GM10266 (cell line): ENCODE measurements at regions not wholly inside any gene's neighbourhood (a gene's known extent, or its start where the extent isn't known, plus 50 kb on each side); places are given as distances from the start of the nearest gene placed in this dataset.

Experiments
- DNase-seq: peaks from one replicate; pipeline ENCODE4 v3.0.0; 2012; ENCODE audit errors: extremely low spot score
- CTCF ChIP-seq: IDR thresholded peaks from 2 replicates; pipeline ENCODE4 v1.5.1; 2012; ENCODE audit warnings: mild to moderate bottlenecking, low read depth; ENCODE audit not compliant: control insufficient read depth, insufficient read depth; ENCODE audit errors: missing control alignments

DNA sequence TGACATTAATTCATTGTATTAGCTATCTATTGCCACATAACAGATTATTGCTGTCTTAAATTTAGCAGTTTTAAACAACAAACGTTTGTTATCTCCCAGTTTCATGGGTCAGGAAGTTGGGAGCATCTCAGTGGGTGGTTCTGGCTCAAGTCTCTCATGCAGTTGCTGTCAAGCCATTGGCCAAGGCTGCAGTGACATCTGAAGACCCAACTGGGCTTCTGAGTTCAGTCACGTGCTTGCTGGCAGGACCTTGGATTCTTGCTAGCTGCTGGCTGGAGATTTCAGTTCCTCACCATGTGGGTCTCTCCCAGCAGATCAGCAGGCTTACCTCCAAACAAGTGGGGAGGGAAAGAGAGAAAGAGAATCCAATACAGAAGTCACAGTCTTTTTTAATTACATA is 152.6 kb upstream of the EXOC2 start:
- DNase-seq: no peak
- no peak for TF ChIP-seq CTCF

DNA sequence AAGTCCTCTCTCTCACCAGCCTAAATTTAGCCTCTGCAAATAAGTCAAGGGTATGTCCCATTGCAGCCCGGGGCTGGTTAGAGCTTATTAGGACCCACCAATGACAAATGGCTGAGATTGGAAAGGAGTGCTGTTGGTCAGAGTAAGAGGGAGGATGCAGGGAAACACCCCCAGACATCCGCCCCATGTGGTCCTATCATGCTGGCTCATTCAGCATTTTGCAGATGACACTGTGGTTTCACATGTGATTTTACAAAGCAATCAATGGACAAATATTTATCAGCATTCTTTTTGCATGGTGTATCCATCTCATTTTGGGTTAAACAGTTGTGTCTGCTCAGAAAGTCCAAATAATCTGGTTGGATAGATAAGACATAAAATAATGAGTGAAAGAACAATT is 152.2 kb upstream of the EXOC2 start:
- no peak for TF ChIP-seq CTCF
- no peak for DNase-seq

DNA sequence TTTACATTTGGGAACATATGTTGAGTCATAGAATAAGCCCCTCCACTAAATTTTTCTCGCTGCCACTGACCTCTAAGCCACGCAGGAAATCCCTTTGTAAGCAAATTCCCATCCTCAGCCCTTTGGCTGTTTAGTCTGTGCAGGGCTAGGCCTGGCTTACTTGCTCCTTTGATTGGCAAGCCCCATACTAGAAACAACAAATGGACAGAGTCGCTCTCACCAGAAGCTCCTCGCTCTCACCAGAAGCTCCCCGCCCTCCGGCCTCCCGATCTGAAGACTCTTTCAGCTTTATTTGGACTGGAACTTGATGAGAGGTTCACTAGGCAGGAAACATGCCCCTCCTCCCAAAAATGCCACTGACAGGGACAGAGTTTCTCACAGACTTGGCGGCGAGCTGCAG is 149.2 kb upstream of the EXOC2 start:
- TF ChIP-seq CTCF: no peak
- no peak for DNase-seq

GRCh38 chr6:841569-841968 is 148.6 kb upstream of the EXOC2 start:
- TF ChIP-seq CTCF: no peak
- DNase-seq: no peak

- TF ChIP-seq CTCF: no peak
- DNase-seq: no peak
These were observed 146.3 kb upstream of the EXOC2 start for GRCh38 chr6:839201-839600.

GRCh38 chr6:837380-837779 is 144.4 kb upstream of the EXOC2 start:
- TF ChIP-seq CTCF: no peak
- DNase-seq: no peak

DNA sequence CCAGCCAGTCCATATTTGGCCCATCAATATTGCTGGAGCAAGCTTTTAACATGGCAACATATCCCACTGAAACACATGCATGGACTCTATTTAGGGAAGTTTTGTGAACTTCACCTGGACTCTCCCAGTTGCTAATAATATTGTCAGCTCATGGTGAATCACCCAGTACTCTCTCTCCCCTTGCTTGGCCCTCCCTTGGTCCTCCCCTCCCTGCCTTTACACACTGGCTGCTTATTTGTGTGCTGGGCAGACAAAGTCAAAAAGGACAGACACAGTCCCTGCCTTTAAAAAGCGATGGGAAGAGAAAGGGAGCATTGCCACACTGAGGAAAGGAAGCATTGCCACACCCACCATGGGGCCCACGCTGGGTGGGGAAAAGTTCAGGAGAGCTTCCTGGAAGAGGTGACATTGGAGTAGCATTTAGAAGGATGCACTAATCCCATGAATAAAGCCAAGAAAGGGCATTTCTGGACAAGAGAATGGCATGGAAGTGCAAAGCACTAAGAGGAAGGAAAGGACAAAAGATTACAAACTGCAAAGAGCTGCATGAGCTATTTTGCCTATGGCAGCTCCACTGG is 143.4 kb upstream of the EXOC2 start:
- TF ChIP-seq CTCF: no peak
- no peak for DNase-seq
